ENCODE measurements at regions not wholly inside any gene's neighbourhood (a gene's known extent, or its start where the extent isn't known, plus 50 kb on each side); places are given as distances from the start of the nearest gene placed in this dataset.
A peak's percentile ranks its signal among the peaks of the same experiment; 100 is the strongest.

- DNase-seq (ENCODE audit: low read depth, low spot score): no peak
Observed at GRCh38 chr1:58909914-58910681, 126.3 kb upstream of the JUN start.

GRCh38 chr1:58911841-58912499 is 128.1 kb upstream of the JUN start:
- no peak for DNase-seq (ENCODE audit: low read depth, low spot score)

- no peak for DNase-seq (ENCODE audit: low read depth, low spot score)
Observed at GRCh38 chr1:58914925-58915324, 131.1 kb upstream of the JUN start.

GRCh38 chr1:58917436-58917835 is 133.6 kb upstream of the JUN start:
- DNase-seq (ENCODE audit: low read depth, low spot score): no peak

GRCh38 chr1:58919226-58919958 is 135.5 kb upstream of the JUN start:
- no peak for DNase-seq (ENCODE audit: low read depth, low spot score)

- DNase-seq (ENCODE audit: low read depth, low spot score): no peak
Observed at GRCh38 chr1:58919959-58920321, 136.1 kb upstream of the JUN start.

- no peak for DNase-seq (ENCODE audit: low read depth, low spot score)
Observed at GRCh38 chr1:58921342-58921741, 137.5 kb upstream of the JUN start.

GRCh38 chr1:58921751-58922150 is 137.9 kb upstream of the JUN start:
- no peak for DNase-seq (ENCODE audit: low read depth, low spot score)

GRCh38 chr1:58922302-58923089 is 138.6 kb upstream of the JUN start:
- no peak for DNase-seq (ENCODE audit: low read depth, low spot score)

- no peak for DNase-seq (ENCODE audit: low read depth, low spot score)
Observed at GRCh38 chr1:58923090-58923470, 139.2 kb upstream of the JUN start.

- no peak for DNase-seq (ENCODE audit: low read depth, low spot score)
Observed at GRCh38 chr1:58924016-58924565, 140.2 kb upstream of the JUN start.

GRCh38 chr1:58924821-58925220 is 141.0 kb upstream of the JUN start:
- DNase-seq (ENCODE audit: low read depth, low spot score): no peak

- DNase-seq (ENCODE audit: low read depth, low spot score): no peak
Observed at GRCh38 chr1:58925247-58925646, 141.4 kb upstream of the JUN start.

- no peak for DNase-seq (ENCODE audit: low read depth, low spot score)
Observed at GRCh38 chr1:58926152-58926551, 142.3 kb upstream of the JUN start.

- DNase-seq (ENCODE audit: low read depth, low spot score): no peak
Observed at GRCh38 chr1:58927041-58927721, 143.3 kb upstream of the JUN start.

GRCh38 chr1:58927722-58928085 is 143.9 kb upstream of the JUN start:
- no peak for DNase-seq (ENCODE audit: low read depth, low spot score)

- DNase-seq (ENCODE audit: low read depth, low spot score): no peak
Observed at GRCh38 chr1:58928514-58928913, 144.7 kb upstream of the JUN start.

- DNase-seq (ENCODE audit: low read depth, low spot score): peak; percentile 7
Observed at GRCh38 chr1:58929671-58930325, 146.0 kb upstream of the JUN start.

- no peak for DNase-seq (ENCODE audit: low read depth, low spot score)
Observed at GRCh38 chr1:58931024-58931423, 147.2 kb upstream of the JUN start.

- DNase-seq (ENCODE audit: low read depth, low spot score): no peak
Observed at GRCh38 chr1:58931756-58932155, 147.9 kb upstream of the JUN start.
